ENCODE measurements at regions not wholly inside any gene's neighbourhood (a gene's known extent, or its start where the extent isn't known, plus 50 kb on each side); places are given as distances from the start of the nearest gene placed in this dataset.

GRCh38 chr21:35349376-35350080 lies 300.4 kb upstream of the RUNX1 start:
- TF ChIP-seq CTCF (IDR thresholded peaks at IDR 0.05) (no peak), POLR2A (IDR thresholded peaks at IDR 0.05) (no peak)
